ENCODE measurements at regions not wholly inside any gene's neighbourhood (a gene's known extent, or its start where the extent isn't known, plus 50 kb on each side); places are given as distances from the start of the nearest gene placed in this dataset.

GRCh38 chr9:115747731-115748130 is 405.9 kb upstream of the PAPPA start:
- TF ChIP-seq CTCF (CRISPR knock-in tag; IDR thresholded peaks at IDR 0.05), result no peak
- no peak for TF ChIP-seq JUN (CRISPR knock-in tag; IDR thresholded peaks at IDR 0.05)
- TF ChIP-seq ZNF598 (CRISPR knock-in tag; IDR thresholded peaks at IDR 0.05; ENCODE audit: borderline replicate concordance), result no peak
- TF ChIP-seq YEATS4 (CRISPR knock-in tag; IDR thresholded peaks at IDR 0.05; ENCODE audit: borderline replicate concordance), result no peak
- TF ChIP-seq ARID3A (IDR thresholded peaks at IDR 0.05; ENCODE audit: low read depth, low read length), result no peak
- TF ChIP-seq ZNF644 (CRISPR knock-in tag; IDR thresholded peaks at IDR 0.05; ENCODE audit: low read depth), result no peak
- TF ChIP-seq THYN1 (CRISPR knock-in tag; IDR thresholded peaks at IDR 0.05; ENCODE audit: borderline replicate concordance, low read depth), result no peak
- no peak for TF ChIP-seq FOXA3 (CRISPR knock-in tag; IDR thresholded peaks at IDR 0.05)
- no peak for TF ChIP-seq SIN3B (IDR thresholded peaks at IDR 0.05; ENCODE audit: low read length)
- TF ChIP-seq ZNF124 (CRISPR knock-in tag; IDR thresholded peaks at IDR 0.05), result no peak
- TF ChIP-seq MYC (CRISPR knock-in tag; IDR thresholded peaks at IDR 0.05; ENCODE audit: borderline replicate concordance), result no peak
- no peak for TF ChIP-seq MEF2D (CRISPR knock-in tag; IDR thresholded peaks at IDR 0.05)
